PC-3 (cell line): ENCODE measurements at regions not wholly inside any gene's neighbourhood (a gene's known extent, or its start where the extent isn't known, plus 50 kb on each side); places are given as distances from the start of the nearest gene placed in this dataset.
"Not testable (repeated sequence)": the region's sequence is repeated elsewhere in the genome, so short reads cannot be mapped to it uniquely, and the experiment has no call there.

Source experiments
- ATAC-seq: fragments of 200-7000 bp; cut with Tn5 transposase; 2 replicates; pipeline ENCODE4 v1.9.1; 2020; ENCODE audit warnings: mild to moderate bottlenecking, moderate library complexity
- BruUV-seq: library from RNA; stranded (reverse); fragments of 400-500 nt; replicated peaks from 2 replicates; lab custom pipeline; 2021; lab: Mats Ljungman, UMichigan
- CTCF ChIA-PET: fragments of 300-600 bp; sonication (Branson Sonifier 250); formaldehyde crosslinking; loops from one replicate; lab custom pipeline; 2022; ENCODE audit warnings: antibody characterized with exemption; lab: Charles Lee
- POLR2A ChIA-PET: fragments of 300-600 bp; sonication (Branson Sonifier 250); formaldehyde crosslinking; loops from one replicate; lab custom pipeline; 2022; ENCODE audit warnings: antibody characterized with exemption; ENCODE audit not compliant: unreplicated experiment; lab: Charles Lee
- DNase-seq: peaks from one replicate; pipeline ENCODE4 v3.0.0-alpha.2; 2015
- H2AFZ ChIP-seq: fragments of 300-600 bp; sonication (generic); 2 replicates; pipeline ENCODE4 v1.6.0; 2016; ENCODE audit warnings: antibody characterized with exemption, low read length
- H3F3A ChIP-seq: fragments of 300-600 bp; sonication (generic); one replicate; pipeline ENCODE4 v1.6.0; 2017; ENCODE audit warnings: antibody characterized with exemption, low read length, control low read depth, mild to moderate bottlenecking; ENCODE audit not compliant: unreplicated experiment
- H3K27ac ChIP-seq: fragments of 300-600 bp; sonication (generic); 2 replicates; pipeline ENCODE4 v1.5.1; 2016; ENCODE audit warnings: mild to moderate bottlenecking, low read length
- H3K27me3 ChIP-seq: fragments of 300-600 bp; sonication (generic); 2 replicates; pipeline ENCODE4 v1.6.1; 2016; ENCODE audit warnings: low read length, mixed read lengths
- H3K36me3 ChIP-seq: fragments of 300-600 bp; sonication (generic); 2 replicates; pipeline ENCODE4 v1.6.1; 2016; ENCODE audit warnings: low read depth, mixed run types, low read length, mixed read lengths
- H3K4me1 ChIP-seq: fragments of 300-600 bp; sonication (generic); 2 replicates; pipeline ENCODE4 v1.5.1; 2016; ENCODE audit warnings: low read length; ENCODE audit not compliant: insufficient read depth
- H3K4me2 ChIP-seq: fragments of 300-600 bp; sonication (generic); 2 replicates; pipeline ENCODE4 v1.6.0; 2016; ENCODE audit warnings: low read length
- H3K4me3 ChIP-seq: fragments of 300-600 bp; sonication (generic); 2 replicates; pipeline ENCODE4 v1.5.1; 2016; ENCODE audit warnings: mild to moderate bottlenecking, low read length, mixed read lengths
- H3K79me2 ChIP-seq: fragments of 300-600 bp; sonication (generic); 2 replicates; pipeline ENCODE4 v1.6.1; 2017; ENCODE audit warnings: low read length, mixed read lengths
- H3K9ac ChIP-seq: fragments of 300-600 bp; sonication (generic); 2 replicates; pipeline ENCODE4 v1.6.0; 2016; ENCODE audit warnings: mild to moderate bottlenecking, low read length
- H3K9me2 ChIP-seq: fragments of 300-600 bp; sonication (generic); replicated peaks from 2 replicates; pipeline ENCODE4 v1.6.1; 2016; ENCODE audit warnings: mixed run types, low read length, mixed read lengths
- H3K9me3 ChIP-seq: fragments of 300-600 bp; sonication (generic); 2 replicates; pipeline ENCODE4 v1.6.1; 2016; ENCODE audit warnings: low read length, mixed read lengths
- H4K20me1 ChIP-seq: fragments of 300-600 bp; sonication (generic); 2 replicates; pipeline ENCODE4 v1.6.1; 2016; ENCODE audit warnings: low read length, mixed read lengths
- EZH2 ChIP-seq: fragments of 300-600 bp; sonication (generic); IDR thresholded peaks from one replicate; pipeline ENCODE4 v1.6.1; 2017; ENCODE audit warnings: antibody characterized with exemption, mild to moderate bottlenecking, low read length; ENCODE audit not compliant: unreplicated experiment
- EZH2phosphoT487 ChIP-seq: fragments of 300-600 bp; sonication (generic); IDR thresholded peaks from 2 replicates; pipeline ENCODE4 v1.6.1; 2018; ENCODE audit warnings: mild to moderate bottlenecking, antibody characterized with exemption, low read length, borderline replicate concordance
- intact Hi-C: fragments of 100-400 bp; cut with micrococcal nuclease; formaldehyde crosslinking; loops from 2 replicates; pipeline ENCODE4 v1.9.0; 2023
- TF ChIP-seq, protein P1 (sequence below): fragments of 300-600 bp; sonication (generic); conservative IDR thresholded peaks from 2 replicates; pipeline ENCODE4 v1.5.1; 2017; ENCODE audit warnings: antibody characterized with exemption, low read depth, mild to moderate bottlenecking, low read length

- BruUV-seq = no TSS peak
- intact Hi-C loops = no loop called here
- H3K4me1 ChIP-seq = no peaks in the 10 kb centered on the region
- TF ChIP-seq, protein P1, sequence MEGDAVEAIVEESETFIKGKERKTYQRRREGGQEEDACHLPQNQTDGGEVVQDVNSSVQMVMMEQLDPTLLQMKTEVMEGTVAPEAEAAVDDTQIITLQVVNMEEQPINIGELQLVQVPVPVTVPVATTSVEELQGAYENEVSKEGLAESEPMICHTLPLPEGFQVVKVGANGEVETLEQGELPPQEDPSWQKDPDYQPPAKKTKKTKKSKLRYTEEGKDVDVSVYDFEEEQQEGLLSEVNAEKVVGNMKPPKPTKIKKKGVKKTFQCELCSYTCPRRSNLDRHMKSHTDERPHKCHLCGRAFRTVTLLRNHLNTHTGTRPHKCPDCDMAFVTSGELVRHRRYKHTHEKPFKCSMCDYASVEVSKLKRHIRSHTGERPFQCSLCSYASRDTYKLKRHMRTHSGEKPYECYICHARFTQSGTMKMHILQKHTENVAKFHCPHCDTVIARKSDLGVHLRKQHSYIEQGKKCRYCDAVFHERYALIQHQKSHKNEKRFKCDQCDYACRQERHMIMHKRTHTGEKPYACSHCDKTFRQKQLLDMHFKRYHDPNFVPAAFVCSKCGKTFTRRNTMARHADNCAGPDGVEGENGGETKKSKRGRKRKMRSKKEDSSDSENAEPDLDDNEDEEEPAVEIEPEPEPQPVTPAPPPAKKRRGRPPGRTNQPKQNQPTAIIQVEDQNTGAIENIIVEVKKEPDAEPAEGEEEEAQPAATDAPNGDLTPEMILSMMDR = no peak
- TF ChIP-seq EZH2 = no peak
- TF ChIP-seq EZH2phosphoT487 = no peak
- H3K27me3 ChIP-seq = no peaks in the 10 kb centered on the region
- H3K79me2 ChIP-seq = no peaks in the 10 kb centered on the region
- no peaks in the 10 kb centered on the region for H4K20me1 ChIP-seq
- ChIA-PET CTCF (no interaction called here), POLR2A (no interaction called here)
- DNase-seq = no peak
- no peak overlapping the region for H3K4me2 ChIP-seq
- no peaks in the 10 kb centered on the region for H3K9me2 ChIP-seq
- H3K36me3 ChIP-seq = no peaks in the 10 kb centered on the region
- no peak overlapping the region for H3K9ac ChIP-seq
- H3F3A ChIP-seq = no peaks in the 10 kb centered on the region
- no peaks in the 10 kb centered on the region for H3K9me3 ChIP-seq
- no peak overlapping the region for H3K27ac ChIP-seq
- H3K4me3 ChIP-seq = no peak overlapping the region
- H2AFZ ChIP-seq = no peak overlapping the region
- ATAC-seq = no peak
Observed at GRCh38 chr2:52423111-52423510, 1344.5 kb upstream of the CHAC2 start.

GRCh38 chr2:52416340-52416739 is 1351.3 kb upstream of the CHAC2 start:
- no peak overlapping the region for H3K9ac ChIP-seq
- H3K27me3 ChIP-seq = no peaks in the 10 kb centered on the region
- no peak overlapping the region for H3K4me2 ChIP-seq
- no peaks in the 10 kb centered on the region for H3F3A ChIP-seq
- ATAC-seq = peak; percentile 64
- no peaks in the 10 kb centered on the region for H3K79me2 ChIP-seq
- BruUV-seq = no TSS peak
- H3K9me3 ChIP-seq = no peaks in the 10 kb centered on the region
- H3K4me1 ChIP-seq = 0 out of 2 replicates have a peak, but pooled peaks cover 3% of the 10 kb centered on the region
- no peak overlapping the region for H2AFZ ChIP-seq
- DNase-seq = peak; percentile 47
- intact Hi-C loops = loop anchor here (5.0 to 10.0 kb wide), 4 partner anchors 196 to 786 kb away; no protein-coding TSS in a partner anchor
- ChIA-PET POLR2A (no interaction called here), CTCF (interaction anchor here (0.6 kb wide), 1 partner anchor 327 kb away, joined by 8 read pairs; no protein-coding TSS in a partner anchor)
- H3K27ac ChIP-seq = no peak overlapping the region
- TF ChIP-seq, protein P1 = peak; percentile 60
- TF ChIP-seq EZH2phosphoT487 = no peak
- no peak overlapping the region for H3K4me3 ChIP-seq
- no peaks in the 10 kb centered on the region for H3K9me2 ChIP-seq
- no peaks in the 10 kb centered on the region for H3K36me3 ChIP-seq
- H4K20me1 ChIP-seq = no peaks in the 10 kb centered on the region

- H3K4me3 ChIP-seq = no peak overlapping the region
- no peaks in the 10 kb centered on the region for H4K20me1 ChIP-seq
- no peak for TF ChIP-seq EZH2
- TF ChIP-seq, protein P1 = no peak
- H3K9me2 ChIP-seq = no peaks in the 10 kb centered on the region
- DNase-seq = no peak
- no peaks in the 10 kb centered on the region for H3K9me3 ChIP-seq
- H3K79me2 ChIP-seq = no peaks in the 10 kb centered on the region
- H3K9ac ChIP-seq = no peak overlapping the region
- no peaks in the 10 kb centered on the region for H3K27me3 ChIP-seq
- no peaks in the 10 kb centered on the region for H3F3A ChIP-seq
- no peak overlapping the region for H2AFZ ChIP-seq
- no peaks in the 10 kb centered on the region for H3K36me3 ChIP-seq
- H3K27ac ChIP-seq = no peak overlapping the region
- peak; percentile 31 for ATAC-seq
- intact Hi-C loops = loop anchor here (1.0 to 10.0 kb wide), 5 partner anchors 198 to 788 kb away; no protein-coding TSS in a partner anchor
- ChIA-PET POLR2A (no interaction called here), CTCF (no interaction called here)
- 0 out of 2 replicates have a peak, but pooled peaks cover 3% of the 10 kb centered on the region for H3K4me1 ChIP-seq
- BruUV-seq = no TSS peak
- H3K4me2 ChIP-seq = no peak overlapping the region
Observed at GRCh38 chr2:52414561-52415295, 1352.9 kb upstream of the CHAC2 start.

GRCh38 chr2:52409308-52410118 is 1358.1 kb upstream of the CHAC2 start:
- not testable (repeated sequence) for BruUV-seq

More at GRCh38 chr2:52409308-52410118, 1358.1 kb upstream of the CHAC2 start:
- H3K9me3 ChIP-seq, H3K4me3 ChIP-seq, H2AFZ ChIP-seq, H3K27ac ChIP-seq, H3K36me3 ChIP-seq, ATAC-seq, DNase-seq, H3K27me3 ChIP-seq, H3K79me2 ChIP-seq, H4K20me1 ChIP-seq, H3F3A ChIP-seq, H3K4me1 ChIP-seq, H3K9me2 ChIP-seq, CTCF ChIA-PET, H3K4me2 ChIP-seq, POLR2A ChIA-PET, H3K9ac ChIP-seq: not testable (repeated sequence)
- intact Hi-C loops = loop anchor here (10.0 kb wide), 1 partner anchor 395 kb away; no protein-coding TSS in a partner anchor
